ENCODE measurements at regions not wholly inside any gene's neighbourhood (a gene's known extent, or its start where the extent isn't known, plus 50 kb on each side); places are given as distances from the start of the nearest gene placed in this dataset.

GRCh38 chr3:166527325-166527724 is 690.1 kb upstream of the BCHE start:
- no peak overlapping the region for H3K4me3 ChIP-seq
- no peaks in the 10 kb centered on the region for H3K4me1 ChIP-seq
- no peak for DNase-seq
- TF ChIP-seq, protein P1, sequence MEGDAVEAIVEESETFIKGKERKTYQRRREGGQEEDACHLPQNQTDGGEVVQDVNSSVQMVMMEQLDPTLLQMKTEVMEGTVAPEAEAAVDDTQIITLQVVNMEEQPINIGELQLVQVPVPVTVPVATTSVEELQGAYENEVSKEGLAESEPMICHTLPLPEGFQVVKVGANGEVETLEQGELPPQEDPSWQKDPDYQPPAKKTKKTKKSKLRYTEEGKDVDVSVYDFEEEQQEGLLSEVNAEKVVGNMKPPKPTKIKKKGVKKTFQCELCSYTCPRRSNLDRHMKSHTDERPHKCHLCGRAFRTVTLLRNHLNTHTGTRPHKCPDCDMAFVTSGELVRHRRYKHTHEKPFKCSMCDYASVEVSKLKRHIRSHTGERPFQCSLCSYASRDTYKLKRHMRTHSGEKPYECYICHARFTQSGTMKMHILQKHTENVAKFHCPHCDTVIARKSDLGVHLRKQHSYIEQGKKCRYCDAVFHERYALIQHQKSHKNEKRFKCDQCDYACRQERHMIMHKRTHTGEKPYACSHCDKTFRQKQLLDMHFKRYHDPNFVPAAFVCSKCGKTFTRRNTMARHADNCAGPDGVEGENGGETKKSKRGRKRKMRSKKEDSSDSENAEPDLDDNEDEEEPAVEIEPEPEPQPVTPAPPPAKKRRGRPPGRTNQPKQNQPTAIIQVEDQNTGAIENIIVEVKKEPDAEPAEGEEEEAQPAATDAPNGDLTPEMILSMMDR (IDR thresholded peaks at IDR 0.05), result no peak
- intact Hi-C loops (cut with DNase I), result no loop called here
- no peak overlapping the region for H3K27ac ChIP-seq
- ATAC-seq, result no peak
- peaks cover 0 to 14% (median 6%) of the 10 kb centered on the region in 11 donors for H3K9me3 ChIP-seq
- no peaks in the 10 kb centered on the region for H3K36me3 ChIP-seq
- no peaks in the 10 kb centered on the region for H3K27me3 ChIP-seq
- WGBS, 2 donors, result 33 to 40% methylated on average over 2 of the region's 2 CpGs

GRCh38 chr3:166526881-166527280 is 689.7 kb upstream of the BCHE start:
- TF ChIP-seq, protein P1 (IDR thresholded peaks at IDR 0.05), result no peak
- H3K27ac ChIP-seq, result no peak overlapping the region
- H3K36me3 ChIP-seq, result no peaks in the 10 kb centered on the region
- no peak overlapping the region for H3K4me3 ChIP-seq
- 46 to 50% methylated on average over 2 of the region's 2 CpGs for WGBS, 2 donors
- peaks cover 0 to 9% (median 5%) of the 10 kb centered on the region in 11 donors for H3K9me3 ChIP-seq
- intact Hi-C loops (cut with DNase I), result no loop called here
- DNase-seq, result no peak
- no peaks in the 10 kb centered on the region for H3K27me3 ChIP-seq
- no peak for ATAC-seq
- H3K4me1 ChIP-seq, result no peaks in the 10 kb centered on the region

DNA sequence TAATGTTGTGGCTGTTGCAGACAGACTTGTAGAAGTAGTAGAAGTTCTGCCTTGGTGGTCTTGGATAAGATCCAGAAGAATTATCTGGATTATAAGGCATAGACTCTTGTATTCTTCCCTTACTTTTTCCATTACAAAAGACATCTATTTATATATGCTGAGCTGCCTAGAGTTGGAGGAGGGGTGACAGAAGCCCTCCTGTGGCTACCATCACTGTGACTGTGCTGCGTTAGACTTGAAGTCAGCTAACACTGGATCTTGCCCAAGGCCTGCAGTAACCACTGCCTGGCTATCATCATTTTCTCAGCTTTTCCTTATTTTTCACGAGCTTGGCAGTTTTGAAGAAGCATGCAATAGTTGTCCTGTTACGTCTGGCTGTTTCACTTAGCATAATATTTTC is 684.8 kb upstream of the BCHE start:
- intact Hi-C loops (cut with DNase I), result no loop called here
- 65 to 68% methylated on average over 3 of the region's 3 CpGs for WGBS, 2 donors

DNA sequence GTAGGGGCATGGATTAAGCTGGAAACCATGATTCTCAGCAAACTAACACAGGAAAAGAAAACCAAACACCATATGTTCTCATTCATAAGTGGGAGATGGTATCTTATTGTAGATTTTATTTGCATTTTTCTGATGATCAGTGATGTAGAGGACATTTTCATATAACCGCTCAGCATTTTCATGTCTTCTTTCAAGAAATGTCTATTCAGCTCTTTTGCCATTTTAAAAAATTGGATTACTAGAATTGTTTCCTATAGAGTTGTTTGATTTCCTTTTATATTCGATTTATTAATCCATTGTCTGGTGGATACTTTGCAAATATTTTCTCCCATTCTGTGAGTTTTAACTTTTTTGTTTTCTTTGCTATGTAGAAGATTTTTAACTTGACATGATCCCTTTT is 682.2 kb upstream of the BCHE start:
- Histone ChIP-seq H3K36me3 (no peaks in the 10 kb centered on the region), H3K4me3 (no peak overlapping the region), H3K27me3 (no peaks in the 10 kb centered on the region), H3K27ac (no peak overlapping the region), H3K9me3 (peaks cover 0 to 39% (median 0%) of the 10 kb centered on the region in 11 donors), H3K4me1 (no peaks in the 10 kb centered on the region)
- intact Hi-C loops (cut with DNase I), result no loop called here
- DNase-seq (no peak), ATAC-seq (no peak)
- 63 to 92% methylated on average over 2 of the region's 2 CpGs for WGBS, 2 donors
- TF ChIP-seq, protein P1 (IDR thresholded peaks at IDR 0.05), result no peak

More for the DNA sequence above, 684.8 kb upstream of the BCHE start:
- Histone ChIP-seq H3K36me3 (no peaks in the 10 kb centered on the region), H3K27me3 (no peaks in the 10 kb centered on the region), H3K4me1 (no peaks in the 10 kb centered on the region), H3K27ac (no peak overlapping the region), H3K9me3 (peaks cover 0 to 33% (median 0%) of the 10 kb centered on the region in 11 donors), H3K4me3 (no peak overlapping the region)
- no peak for DNase-seq
- TF ChIP-seq, protein P1 (IDR thresholded peaks at IDR 0.05), result no peak
- ATAC-seq, result no peak
